Neural progenitor cell (in vitro differentiated cells): ENCODE measurements at regions not wholly inside any gene's neighbourhood (a gene's known extent, or its start where the extent isn't known, plus 50 kb on each side); places are given as distances from the start of the nearest gene placed in this dataset.

Experiments
- EZH2 ChIP-seq: fragments of 200-600 bp; sonication (generic); IDR thresholded peaks from 2 replicates; pipeline ENCODE4 v1.6.1; 2017; ENCODE audit warnings: antibody characterized with exemption, mild to moderate bottlenecking, moderate library complexity
- EZH2phosphoT487 ChIP-seq: fragments of 200-600 bp; sonication (generic); IDR thresholded peaks from 2 replicates; pipeline ENCODE4 v1.6.1; 2017; ENCODE audit warnings: antibody characterized with exemption
- TF ChIP-seq, protein P1 (sequence below): fragments of 200-600 bp; sonication (generic); IDR thresholded peaks from 2 replicates; pipeline ENCODE4 v1.5.1; 2017; ENCODE audit warnings: antibody characterized with exemption, mild to moderate bottlenecking

DNA sequence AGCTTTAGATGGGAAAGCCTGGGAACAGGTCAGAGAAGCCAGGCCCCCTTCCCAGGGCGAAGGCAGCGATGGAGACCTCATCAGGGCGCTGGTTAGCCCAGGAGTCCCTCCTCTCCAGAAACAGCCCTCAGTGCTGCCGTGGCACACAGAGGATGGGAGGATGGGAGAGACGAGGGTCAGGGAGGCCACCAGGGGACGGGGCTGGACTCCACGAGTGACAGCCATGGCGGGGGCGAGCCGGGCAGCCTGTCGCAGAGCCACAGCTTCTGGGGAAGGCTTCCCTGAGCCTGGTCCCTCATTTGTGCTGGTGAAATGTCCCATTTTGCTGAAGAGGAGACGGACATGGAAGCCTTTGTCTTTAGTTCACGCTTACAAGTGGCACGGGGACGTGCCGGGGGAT lies 1390.5 kb downstream of the TBC1D22A start:
- TF ChIP-seq, protein P1, sequence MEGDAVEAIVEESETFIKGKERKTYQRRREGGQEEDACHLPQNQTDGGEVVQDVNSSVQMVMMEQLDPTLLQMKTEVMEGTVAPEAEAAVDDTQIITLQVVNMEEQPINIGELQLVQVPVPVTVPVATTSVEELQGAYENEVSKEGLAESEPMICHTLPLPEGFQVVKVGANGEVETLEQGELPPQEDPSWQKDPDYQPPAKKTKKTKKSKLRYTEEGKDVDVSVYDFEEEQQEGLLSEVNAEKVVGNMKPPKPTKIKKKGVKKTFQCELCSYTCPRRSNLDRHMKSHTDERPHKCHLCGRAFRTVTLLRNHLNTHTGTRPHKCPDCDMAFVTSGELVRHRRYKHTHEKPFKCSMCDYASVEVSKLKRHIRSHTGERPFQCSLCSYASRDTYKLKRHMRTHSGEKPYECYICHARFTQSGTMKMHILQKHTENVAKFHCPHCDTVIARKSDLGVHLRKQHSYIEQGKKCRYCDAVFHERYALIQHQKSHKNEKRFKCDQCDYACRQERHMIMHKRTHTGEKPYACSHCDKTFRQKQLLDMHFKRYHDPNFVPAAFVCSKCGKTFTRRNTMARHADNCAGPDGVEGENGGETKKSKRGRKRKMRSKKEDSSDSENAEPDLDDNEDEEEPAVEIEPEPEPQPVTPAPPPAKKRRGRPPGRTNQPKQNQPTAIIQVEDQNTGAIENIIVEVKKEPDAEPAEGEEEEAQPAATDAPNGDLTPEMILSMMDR = no peak
- no peak for TF ChIP-seq EZH2
- no peak for TF ChIP-seq EZH2phosphoT487
